Astrocyte (in vitro differentiated cells and primary cell): ENCODE measurements at regions not wholly inside any gene's neighbourhood (a gene's known extent, or its start where the extent isn't known, plus 50 kb on each side); places are given as distances from the start of the nearest gene placed in this dataset.
A peak's percentile ranks its signal among the peaks of the same experiment; 100 is the strongest.

Experiments used
- DNase-seq: peaks from one replicate; pipeline ENCODE4 v3.0.0-alpha.2; 2010; ENCODE audit warnings: low read depth
- FAIRE-seq: peaks from 2 replicates; lab custom pipeline; 2011; peaks lifted over from hg19 to GRCh38; lab: Jason Lieb, UNC
- H2AFZ ChIP-seq: 2 replicates; pipeline ENCODE4 v1.6.0; 2012; ENCODE audit warnings: low read depth, low read length, inconsistent platforms
- H3K27ac ChIP-seq: 2 replicates; pipeline ENCODE4 v1.5.1; 2011; ENCODE audit warnings: low read depth, low read length, inconsistent platforms
- H3K27me3 ChIP-seq: 2 replicates; pipeline ENCODE4 v1.6.0; 2011; ENCODE audit warnings: low read length, inconsistent platforms; ENCODE audit not compliant: insufficient read depth
- H3K36me3 ChIP-seq: 2 replicates; pipeline ENCODE4 v1.5.1; 2011; ENCODE audit warnings: low read length, inconsistent platforms; ENCODE audit not compliant: insufficient read depth
- H3K4me1 ChIP-seq: 2 replicates; pipeline ENCODE4 v1.5.1; 2011; ENCODE audit warnings: low read length, inconsistent platforms; ENCODE audit not compliant: insufficient read depth
- H3K4me2 ChIP-seq: 2 replicates; pipeline ENCODE4 v1.6.0; 2012; ENCODE audit warnings: low read length, inconsistent platforms
- H3K4me3 ChIP-seq: 2 replicates; pipeline ENCODE4 v1.5.1; 2011; ENCODE audit warnings: low read depth, mild to moderate bottlenecking, low read length, inconsistent platforms; ENCODE audit not compliant: insufficient read depth
- H3K79me2 ChIP-seq: 2 replicates; pipeline ENCODE4 v1.6.0; 2012; ENCODE audit warnings: mild to moderate bottlenecking, low read length, inconsistent platforms; ENCODE audit not compliant: insufficient read depth
- H3K9ac ChIP-seq: 2 replicates; pipeline ENCODE4 v1.6.0; 2012; ENCODE audit warnings: mild to moderate bottlenecking, low read length, inconsistent platforms
- H3K9me3 ChIP-seq: 2 replicates; pipeline ENCODE4 v1.5.1; 2012; ENCODE audit warnings: low read depth, mild to moderate bottlenecking, low read length, inconsistent platforms; ENCODE audit not compliant: insufficient read depth
- H4K20me1 ChIP-seq: 2 replicates; pipeline ENCODE4 v1.6.0; 2012; ENCODE audit warnings: low read length, inconsistent platforms; ENCODE audit not compliant: insufficient read depth
- H3K27ac Mint-ChIP-seq: one replicate; pipeline ENCODE4 v1.8.0; 2021; ENCODE audit warnings: mild to moderate bottlenecking, mixed read lengths; ENCODE audit not compliant: unreplicated experiment
- H3K27me3 Mint-ChIP-seq: one replicate; pipeline ENCODE4 v1.8.0; 2021; ENCODE audit warnings: low read depth, mixed read lengths; ENCODE audit not compliant: unreplicated experiment
- H3K36me3 Mint-ChIP-seq: one replicate; pipeline ENCODE4 v1.8.0; 2021; ENCODE audit warnings: low read depth, mixed read lengths; ENCODE audit not compliant: unreplicated experiment
- H3K4me1 Mint-ChIP-seq: one replicate; pipeline ENCODE4 v1.8.0; 2021; ENCODE audit warnings: low read depth, mixed read lengths; ENCODE audit not compliant: unreplicated experiment
- H3K4me3 Mint-ChIP-seq: one replicate; pipeline ENCODE4 v1.8.0; 2021; ENCODE audit warnings: mild to moderate bottlenecking, moderate library complexity, mixed read lengths; ENCODE audit not compliant: unreplicated experiment
- H3K9me3 Mint-ChIP-seq: one replicate; pipeline ENCODE4 v1.8.0; 2021; ENCODE audit warnings: mild to moderate bottlenecking, mixed read lengths; ENCODE audit not compliant: unreplicated experiment
- EZH2 ChIP-seq: IDR thresholded peaks from 2 replicates; pipeline ENCODE4 v1.6.1; 2012; ENCODE audit warnings: mild to moderate bottlenecking, low read length, inconsistent platforms; ENCODE audit not compliant: insufficient read depth
- TF ChIP-seq, protein P1 (sequence below): IDR thresholded peaks from 2 replicates; pipeline ENCODE4 v1.5.1; 2011; ENCODE audit warnings: low read depth, mild to moderate bottlenecking, inconsistent platforms, low read length, moderate library complexity; ENCODE audit not compliant: insufficient read depth

DNA sequence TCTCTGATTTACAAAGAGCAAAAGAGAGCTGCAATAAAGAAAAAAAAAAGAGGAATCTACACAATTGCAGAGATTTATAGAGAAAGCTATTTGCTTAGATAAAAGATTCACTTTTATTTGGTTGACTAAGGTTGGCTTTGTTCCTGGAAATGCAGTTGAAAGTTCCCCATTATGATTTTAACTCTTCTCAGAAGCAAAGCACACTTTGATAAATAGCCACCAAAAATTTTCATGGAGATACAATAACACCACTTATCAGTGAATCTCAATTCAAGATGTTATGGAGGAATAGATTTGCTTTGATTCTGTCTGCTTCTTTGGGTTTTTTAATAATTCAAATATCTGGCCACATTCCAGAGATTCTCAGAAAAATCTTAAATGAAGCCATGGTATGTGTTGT, 88.5 kb upstream of the ANO3 start:
- Histone ChIP-seq H3K9me3 (peaks cover 2% of the 10 kb centered on the region), H3K36me3 (no peaks in the 10 kb centered on the region), H3K9ac (no peak overlapping the region), H3K27ac (no peak overlapping the region), H3K4me2 (no peak overlapping the region), H4K20me1 (no peaks in the 10 kb centered on the region), H2AFZ (no peak overlapping the region), H3K4me1 (no peaks in the 10 kb centered on the region), H3K4me3 (no peak overlapping the region), H3K27me3 (no peaks in the 10 kb centered on the region), H3K79me2 (no peaks in the 10 kb centered on the region)
- Mint-ChIP-seq H3K27me3 (no peaks in the 10 kb centered on the region), H3K4me1 (peaks cover 2% of the 10 kb centered on the region), H3K9me3 (peaks cover 2% of the 10 kb centered on the region), H3K4me3 (no peak overlapping the region), H3K36me3 (no peaks in the 10 kb centered on the region), H3K27ac (no peak overlapping the region)
- FAIRE-seq (no peak), DNase-seq (peak; percentile 6)
- TF ChIP-seq, protein P1, sequence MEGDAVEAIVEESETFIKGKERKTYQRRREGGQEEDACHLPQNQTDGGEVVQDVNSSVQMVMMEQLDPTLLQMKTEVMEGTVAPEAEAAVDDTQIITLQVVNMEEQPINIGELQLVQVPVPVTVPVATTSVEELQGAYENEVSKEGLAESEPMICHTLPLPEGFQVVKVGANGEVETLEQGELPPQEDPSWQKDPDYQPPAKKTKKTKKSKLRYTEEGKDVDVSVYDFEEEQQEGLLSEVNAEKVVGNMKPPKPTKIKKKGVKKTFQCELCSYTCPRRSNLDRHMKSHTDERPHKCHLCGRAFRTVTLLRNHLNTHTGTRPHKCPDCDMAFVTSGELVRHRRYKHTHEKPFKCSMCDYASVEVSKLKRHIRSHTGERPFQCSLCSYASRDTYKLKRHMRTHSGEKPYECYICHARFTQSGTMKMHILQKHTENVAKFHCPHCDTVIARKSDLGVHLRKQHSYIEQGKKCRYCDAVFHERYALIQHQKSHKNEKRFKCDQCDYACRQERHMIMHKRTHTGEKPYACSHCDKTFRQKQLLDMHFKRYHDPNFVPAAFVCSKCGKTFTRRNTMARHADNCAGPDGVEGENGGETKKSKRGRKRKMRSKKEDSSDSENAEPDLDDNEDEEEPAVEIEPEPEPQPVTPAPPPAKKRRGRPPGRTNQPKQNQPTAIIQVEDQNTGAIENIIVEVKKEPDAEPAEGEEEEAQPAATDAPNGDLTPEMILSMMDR, result no peak
- no peak for TF ChIP-seq EZH2

DNA sequence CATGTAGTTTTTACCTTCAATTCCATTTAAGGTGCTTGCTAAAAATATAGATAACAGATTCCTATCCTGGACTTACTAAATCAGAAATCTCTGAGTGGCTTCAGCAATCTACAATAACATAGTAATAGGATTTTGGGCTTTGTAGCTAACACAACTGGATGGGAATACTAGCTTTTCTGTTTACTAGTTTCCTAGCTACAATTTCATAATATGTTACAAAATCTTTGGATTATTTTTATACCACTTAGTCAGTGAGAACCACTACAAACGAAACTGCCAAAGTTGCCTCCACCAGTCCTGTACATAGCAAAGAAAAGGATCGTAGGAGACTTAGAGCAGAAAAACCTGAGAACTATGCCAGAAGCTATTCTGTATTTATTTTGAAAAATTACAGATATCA, 87.7 kb upstream of the ANO3 start:
- H3K27ac Mint-ChIP-seq, result no peak overlapping the region
- Histone ChIP-seq H3K36me3 (no peaks in the 10 kb centered on the region), H2AFZ (no peak overlapping the region), H3K9me3 (peaks cover 2% of the 10 kb centered on the region), H3K79me2 (no peaks in the 10 kb centered on the region), H3K9ac (no peak overlapping the region), H3K4me1 (no peaks in the 10 kb centered on the region), H4K20me1 (no peaks in the 10 kb centered on the region), H3K4me3 (no peak overlapping the region), H3K27me3 (no peaks in the 10 kb centered on the region), H3K27ac (no peak overlapping the region), H3K4me2 (no peak overlapping the region)
- H3K27me3 Mint-ChIP-seq, result no peaks in the 10 kb centered on the region
- no peaks in the 10 kb centered on the region for H3K36me3 Mint-ChIP-seq
- H3K4me3 Mint-ChIP-seq, result no peak overlapping the region
- FAIRE-seq (no peak), DNase-seq (no peak)
- peaks cover 2% of the 10 kb centered on the region for H3K9me3 Mint-ChIP-seq
- TF ChIP-seq EZH2, result no peak
- TF ChIP-seq, protein P1, result no peak
- H3K4me1 Mint-ChIP-seq, result peaks cover 2% of the 10 kb centered on the region

DNA sequence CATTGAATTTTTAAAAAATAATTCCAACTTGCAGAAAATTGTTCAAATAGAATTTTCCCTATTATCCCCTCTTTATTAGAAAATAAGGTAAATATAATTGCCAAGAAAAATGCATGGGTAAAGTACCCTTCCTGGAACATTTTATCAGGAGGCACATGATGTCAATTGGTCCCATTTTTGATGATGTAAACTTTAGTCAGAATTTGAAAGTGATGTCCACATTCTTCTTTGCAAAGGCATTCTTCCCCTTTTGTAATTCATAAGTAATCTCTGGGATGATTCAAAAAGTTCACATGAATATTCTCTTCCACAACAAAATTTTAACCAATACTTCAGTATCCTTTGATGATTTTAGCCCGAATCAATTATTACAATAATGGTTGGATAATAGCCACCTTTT, 86.9 kb upstream of the ANO3 start:
- no peak overlapping the region for H3K4me3 ChIP-seq
- Mint-ChIP-seq H3K4me3 (no peak overlapping the region), H3K4me1 (peaks cover 2% of the 10 kb centered on the region), H3K36me3 (no peaks in the 10 kb centered on the region), H3K27ac (no peak overlapping the region), H3K9me3 (peaks cover 2% of the 10 kb centered on the region), H3K27me3 (no peaks in the 10 kb centered on the region)
- H3K79me2 ChIP-seq, result no peaks in the 10 kb centered on the region
- H3K4me2 ChIP-seq, result no peak overlapping the region
- no peaks in the 10 kb centered on the region for H3K27me3 ChIP-seq
- no peak overlapping the region for H3K27ac ChIP-seq
- no peak for FAIRE-seq
- H2AFZ ChIP-seq, result no peak overlapping the region
- H3K9me3 ChIP-seq, result peaks cover 2% of the 10 kb centered on the region
- H3K36me3 ChIP-seq, result no peaks in the 10 kb centered on the region
- H3K9ac ChIP-seq, result no peak overlapping the region
- TF ChIP-seq EZH2, result no peak
- TF ChIP-seq, protein P1, result no peak
- DNase-seq, result no peak
- no peaks in the 10 kb centered on the region for H4K20me1 ChIP-seq
- H3K4me1 ChIP-seq, result no peaks in the 10 kb centered on the region
